Skeletal muscle cell (primary cell): ENCODE measurements at regions not wholly inside any gene's neighbourhood (a gene's known extent, or its start where the extent isn't known, plus 50 kb on each side); places are given as distances from the start of the nearest gene placed in this dataset.

ENCODE experiments used
- DNase-seq: peaks from one replicate; pipeline ENCODE4 v3.0.0-alpha.2; 2010; ENCODE audit warnings: low read depth
- H3K4me3 ChIP-seq: 2 replicates; pipeline ENCODE4 v1.5.1; 2011; ENCODE audit warnings: low read depth, mild to moderate bottlenecking, control low read depth, low read length, moderate library complexity

- no peak overlapping the region for H3K4me3 ChIP-seq
- DNase-seq, result no peak
Measured at GRCh38 chr21:27586986-27587385, 620.1 kb upstream of the ADAMTS5 start.

- DNase-seq, result no peak
- H3K4me3 ChIP-seq, result no peak overlapping the region
Measured at GRCh38 chr21:27586326-27586725, 619.4 kb upstream of the ADAMTS5 start.

GRCh38 chr21:27584256-27584655 is 617.4 kb upstream of the ADAMTS5 start:
- DNase-seq, result no peak

GRCh38 chr21:27582948-27583430 is 616.1 kb upstream of the ADAMTS5 start:
- H3K4me3 ChIP-seq, result no peak overlapping the region
- DNase-seq, result no peak

More at GRCh38 chr21:27584256-27584655, 617.4 kb upstream of the ADAMTS5 start:
- no peak overlapping the region for H3K4me3 ChIP-seq

GRCh38 chr21:27582246-27582947 is 615.5 kb upstream of the ADAMTS5 start:
- no peak overlapping the region for H3K4me3 ChIP-seq
- no peak for DNase-seq

GRCh38 chr21:27581168-27581567 is 614.3 kb upstream of the ADAMTS5 start:
- DNase-seq, result no peak
- H3K4me3 ChIP-seq, result no peak overlapping the region

- DNase-seq, result no peak
- no peak overlapping the region for H3K4me3 ChIP-seq
Measured at GRCh38 chr21:27580276-27580675, 613.4 kb upstream of the ADAMTS5 start.

GRCh38 chr21:27578741-27579265 is 611.9 kb upstream of the ADAMTS5 start:
- DNase-seq, result no peak
- no peak overlapping the region for H3K4me3 ChIP-seq

GRCh38 chr21:27572696-27573095 is 605.8 kb upstream of the ADAMTS5 start:
- H3K4me3 ChIP-seq, result no peak overlapping the region
- DNase-seq, result peak; percentile 66

- no peak overlapping the region for H3K4me3 ChIP-seq
- DNase-seq, result peak; percentile 78
Measured at GRCh38 chr21:27571706-27572105, 604.8 kb upstream of the ADAMTS5 start.

- H3K4me3 ChIP-seq, result no peak overlapping the region
- peak; percentile 94 for DNase-seq
Measured at GRCh38 chr21:27570306-27570868, 603.5 kb upstream of the ADAMTS5 start.

- no peak overlapping the region for H3K4me3 ChIP-seq
- no peak for DNase-seq
Measured at GRCh38 chr21:27569831-27570230, 602.9 kb upstream of the ADAMTS5 start.

- DNase-seq, result no peak
- no peak overlapping the region for H3K4me3 ChIP-seq
Measured at GRCh38 chr21:27569091-27569490, 602.2 kb upstream of the ADAMTS5 start.

GRCh38 chr21:27567381-27567780 is 600.5 kb upstream of the ADAMTS5 start:
- no peak overlapping the region for H3K4me3 ChIP-seq
- no peak for DNase-seq

GRCh38 chr21:27566521-27566920 is 599.6 kb upstream of the ADAMTS5 start:
- H3K4me3 ChIP-seq, result no peak overlapping the region
- DNase-seq, result no peak

- no peak overlapping the region for H3K4me3 ChIP-seq
- DNase-seq, result no peak
Measured at GRCh38 chr21:27565364-27565763, 598.5 kb upstream of the ADAMTS5 start.

GRCh38 chr21:27564684-27565301 is 597.9 kb upstream of the ADAMTS5 start:
- no peak for DNase-seq
- no peak overlapping the region for H3K4me3 ChIP-seq

GRCh38 chr21:27562303-27562702 is 595.4 kb upstream of the ADAMTS5 start:
- DNase-seq, result no peak
- no peak overlapping the region for H3K4me3 ChIP-seq

- DNase-seq, result no peak
- no peak overlapping the region for H3K4me3 ChIP-seq
Measured at GRCh38 chr21:27561116-27561515, 594.2 kb upstream of the ADAMTS5 start.

- H3K4me3 ChIP-seq, result no peak overlapping the region
- DNase-seq, result no peak
Measured at GRCh38 chr21:27557356-27557755, 590.5 kb upstream of the ADAMTS5 start.

GRCh38 chr21:27555996-27556395 is 589.1 kb upstream of the ADAMTS5 start:
- no peak overlapping the region for H3K4me3 ChIP-seq
- no peak for DNase-seq
